GM12878 (cell line): ENCODE measurements at regions not wholly inside any gene's neighbourhood (a gene's known extent, or its start where the extent isn't known, plus 50 kb on each side); places are given as distances from the start of the nearest gene placed in this dataset.

ENCODE experiments used
- ATAC-seq: fragments of 200-7000 bp; cut with Tn5 transposase; 3 replicates; pipeline ENCODE4 v1.9.1; 2020; ENCODE audit warnings: mild to moderate bottlenecking, moderate library complexity
- BruUV-seq: library from RNA; stranded (reverse); fragments of 400-500 nt; replicated peaks from 2 replicates; lab custom pipeline; 2021; lab: Mats Ljungman, UMichigan
- CTCF ChIA-PET: fragments of 300-600 bp; sonication (Branson Sonifier 250); formaldehyde crosslinking; extraction: SDS; loops from one replicate; lab custom pipeline; 2021; ENCODE audit warnings: inconsistent platforms; lab: Yijun Ruan, JAX
- POLR2A ChIA-PET: fragments of 350-600 bp; formaldehyde crosslinking; extraction: SDS; loops from one replicate; lab custom pipeline; 2021; ENCODE audit warnings: inconsistent platforms; lab: Charles Lee
- RAD21 ChIA-PET: fragments of 300-600 bp; sonication (Branson Sonifier 250); formaldehyde crosslinking; loops from one replicate; lab custom pipeline; 2023; ENCODE audit warnings: antibody characterized with exemption; ENCODE audit not compliant: unreplicated experiment; lab: Charles Lee
- SMC1A ChIA-PET: fragments of 300-600 bp; sonication (Branson Sonifier 250); formaldehyde crosslinking; loops from one replicate; lab custom pipeline; 2023; ENCODE audit not compliant: unreplicated experiment, uncharacterized antibody; lab: Charles Lee
- DNase-seq: peaks from one replicate; pipeline ENCODE4 v3.0.0-alpha.2; 2011; ENCODE audit warnings: low read depth, low spot score
- FAIRE-seq: peaks from 3 replicates; lab custom pipeline; 2011; peaks lifted over from hg19 to GRCh38; lab: Jason Lieb, UNC
- H2AFZ ChIP-seq: 2 replicates; pipeline ENCODE4 v1.6.0; 2011; ENCODE audit warnings: low read depth, low read length, control low read depth; ENCODE audit not compliant: control insufficient read depth
- H3K27ac ChIP-seq: 2 replicates; pipeline ENCODE4 v1.5.1; 2011; ENCODE audit warnings: control low read depth; ENCODE audit not compliant: control insufficient read depth, insufficient read depth
- H3K27me3 ChIP-seq, 2 experiments: replicated peaks in 1 of 2; 2 replicates each; pipeline versions ENCODE4 v1.6.0 to v1.6.1; 2011; ENCODE audit warnings: low read length in 1 of 2; ENCODE audit not compliant: control insufficient read depth in 2 of 2, insufficient read depth in 2 of 2
- H3K36me3 ChIP-seq, 2 experiments: 2 replicates each; pipeline ENCODE4 v1.5.1; 2011; ENCODE audit warnings: low read length in 1 of 2; ENCODE audit not compliant: control insufficient read depth in 2 of 2, insufficient read depth in 2 of 2
- H3K4me1 ChIP-seq: 2 replicates; pipeline ENCODE4 v1.6.1; 2011; ENCODE audit warnings: mild to moderate bottlenecking, low read length, moderate library complexity, mixed read lengths; ENCODE audit not compliant: control insufficient read depth, insufficient read depth
- H3K4me2 ChIP-seq: 2 replicates; pipeline ENCODE4 v1.6.0; 2011; ENCODE audit warnings: control low read depth; ENCODE audit not compliant: control insufficient read depth, insufficient read depth
- H3K4me3 ChIP-seq: fragments of 200-600 bp; sonication (generic); 2 replicates; pipeline ENCODE4 v1.5.1; 2016
- H3K79me2 ChIP-seq: 2 replicates; pipeline ENCODE4 v1.6.0; 2011; ENCODE audit warnings: low read length; ENCODE audit not compliant: control insufficient read depth, insufficient read depth
- H3K9ac ChIP-seq: 2 replicates; pipeline ENCODE4 v1.8.0; 2011; ENCODE audit warnings: low read length, control low read depth, mixed read lengths; ENCODE audit not compliant: control insufficient read depth, insufficient read depth
- H3K9me3 ChIP-seq: replicated peaks from 3 replicates; pipeline ENCODE4 v1.5.1; 2011; ENCODE audit warnings: mild to moderate bottlenecking, low read length; ENCODE audit not compliant: control insufficient read depth, insufficient read depth
- H4K20me1 ChIP-seq: 2 replicates; pipeline ENCODE4 v1.6.0; 2011; ENCODE audit not compliant: control insufficient read depth, insufficient read depth
- NRF1 ChIP-seq: conservative IDR thresholded peaks from 2 replicates; pipeline ENCODE4 v1.6.1; 2011; ENCODE audit warnings: mild to moderate bottlenecking, low read depth, low read length, improper control_type of control experiment
- RAD51 ChIP-seq: fragments of 450-650 bp; IDR thresholded peaks from 2 replicates; pipeline ENCODE4 v1.6.1; 2016; ENCODE audit warnings: moderate library complexity, mild to moderate bottlenecking, inconsistent platforms
- SP1 ChIP-seq: IDR thresholded peaks from one replicate; pipeline ENCODE4 v1.6.1; 2011; ENCODE audit warnings: low read depth, low read length
- WRNIP1 ChIP-seq: IDR thresholded peaks from 2 replicates; pipeline ENCODE4 v1.6.1; 2011; ENCODE audit warnings: low read depth, low read length, improper control_type of control experiment, borderline replicate concordance
- WGBS: methylation state at CpG from one replicate; pipeline ENCODE4 v1.1.6; 2016; ENCODE audit warnings: low lambda C conversion rate; ENCODE audit not compliant: insufficient replicate concordance, insufficient coverage; ENCODE audit errors: missing lambda C conversion rate; 5-methylcytosine and 5-hydroxymethylcytosine counted together
- in situ Hi-C: fragments of 300-500 bp; cut with MboI; formaldehyde crosslinking; loops from 9 replicates; pipeline ENCODE4 v1.14.3; 2018; ENCODE audit warnings: mixed read lengths
- intact Hi-C: fragments of 100-400 bp; cut with micrococcal nuclease; formaldehyde crosslinking; loops from one replicate; pipeline ENCODE4 v1.14.2; 2022; ENCODE audit not compliant: unreplicated experiment

DNA sequence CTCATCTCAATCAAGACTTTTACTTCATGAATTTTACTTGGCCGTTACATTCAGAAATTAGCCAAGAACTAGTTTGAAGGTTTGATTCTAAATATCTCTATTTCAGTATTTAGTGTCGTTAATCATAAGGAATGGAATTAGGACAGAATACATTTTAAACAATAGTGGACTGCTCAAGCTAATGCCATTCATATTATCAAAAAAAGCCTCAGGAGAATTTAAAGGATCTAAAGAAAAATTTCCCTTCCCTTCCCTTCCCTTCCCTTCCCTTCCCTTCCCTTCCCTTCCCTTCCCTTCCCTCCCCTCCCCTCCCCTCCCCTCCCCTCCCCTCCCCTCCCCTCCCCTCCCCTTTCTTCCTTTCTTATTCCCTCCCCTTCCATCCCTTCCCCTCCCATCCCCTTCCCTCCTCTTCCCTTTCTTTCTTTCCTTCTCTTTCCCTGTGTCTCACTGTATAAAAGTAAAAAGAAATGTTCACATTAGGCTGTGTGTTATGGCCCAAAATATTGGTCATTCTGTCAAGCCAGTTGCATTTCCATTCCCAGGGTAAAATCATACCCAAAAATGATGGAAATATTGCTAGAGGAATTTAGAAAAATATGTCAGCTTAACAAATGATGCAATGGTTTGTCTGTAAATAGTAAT, 717.8 kb downstream of the LUZP2 start:
- in situ Hi-C loops (no loop called here), intact Hi-C loops (no loop called here)
- no peaks in the 10 kb centered on the region for H3K36me3 ChIP-seq
- H4K20me1 ChIP-seq, result no peaks in the 10 kb centered on the region
- RAD21 ChIA-PET, result no interaction called here
- no peak overlapping the region for H3K4me2 ChIP-seq
- TF ChIP-seq NRF1, result no peak
- H3K4me1 ChIP-seq, result no peaks in the 10 kb centered on the region
- no peak for DNase-seq
- H3K4me3 ChIP-seq, result no peak overlapping the region
- no peak for FAIRE-seq
- no peaks in the 10 kb centered on the region for H3K27me3 ChIP-seq
- no peaks in the 10 kb centered on the region for H3K79me2 ChIP-seq
- ATAC-seq, result no peak
- CTCF ChIA-PET, result interaction anchor here (1.4 kb wide), 1 partner anchor 35 kb away, joined by 3 read pairs; no protein-coding TSS in a partner anchor
- no TSS peak for BruUV-seq
- SMC1A ChIA-PET, result no interaction called here
- H3K9me3 ChIP-seq, result no peaks in the 10 kb centered on the region
- WGBS, result 0% methylated on average over 2 of the region's 2 CpGs
- H2AFZ ChIP-seq, result no peak overlapping the region
- POLR2A ChIA-PET, result no interaction called here
- H3K27ac ChIP-seq, result no peak overlapping the region
- no peak overlapping the region for H3K9ac ChIP-seq

DNA sequence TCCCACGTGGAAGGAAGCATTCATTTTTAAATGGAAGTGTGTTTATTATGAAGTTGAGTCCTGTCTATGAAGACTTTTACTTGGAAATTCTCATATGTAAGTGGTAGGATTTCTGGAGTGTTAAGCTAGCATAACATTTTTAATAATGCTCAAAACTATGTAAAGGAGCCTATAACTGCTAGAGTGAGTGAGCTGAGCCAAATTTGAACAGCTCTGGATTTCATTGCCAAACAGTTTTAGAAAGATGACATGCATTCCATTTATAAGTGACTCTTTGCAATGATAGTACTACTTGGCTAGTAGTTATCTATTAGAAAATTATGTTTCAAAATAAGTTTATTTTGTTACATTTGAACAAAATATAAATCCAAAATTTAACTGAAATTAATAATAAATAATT, 721.2 kb downstream of the LUZP2 start:
- H4K20me1 ChIP-seq, result no peaks in the 10 kb centered on the region
- H3K4me3 ChIP-seq, result no peak overlapping the region
- ChIA-PET POLR2A (no interaction called here), RAD21 (no interaction called here), CTCF (no interaction called here), SMC1A (no interaction called here)
- no peak overlapping the region for H3K27ac ChIP-seq
- H3K4me2 ChIP-seq, result no peak overlapping the region
- FAIRE-seq (no peak), ATAC-seq (no peak), DNase-seq (no peak)
- no TSS peak for BruUV-seq
- WGBS, result 0% methylated on average over 1 of the region's 1 CpG
- intact Hi-C loops, result no loop called here
- no peaks in the 10 kb centered on the region for H3K79me2 ChIP-seq
- in situ Hi-C loops, result no loop called here
- no peak overlapping the region for H3K9ac ChIP-seq
- no peaks in the 10 kb centered on the region for H3K9me3 ChIP-seq
- TF ChIP-seq RAD51, result no peak
- TF ChIP-seq WRNIP1, result no peak
- TF ChIP-seq SP1, result no peak
- no peaks in the 10 kb centered on the region for H3K27me3 ChIP-seq
- no peak overlapping the region for H2AFZ ChIP-seq
- no peaks in the 10 kb centered on the region for H3K36me3 ChIP-seq
- H3K4me1 ChIP-seq, result no peaks in the 10 kb centered on the region
